ENCODE measurements at regions not wholly inside any gene's neighbourhood (a gene's known extent, or its start where the extent isn't known, plus 50 kb on each side); places are given as distances from the start of the nearest gene placed in this dataset.

DNA sequence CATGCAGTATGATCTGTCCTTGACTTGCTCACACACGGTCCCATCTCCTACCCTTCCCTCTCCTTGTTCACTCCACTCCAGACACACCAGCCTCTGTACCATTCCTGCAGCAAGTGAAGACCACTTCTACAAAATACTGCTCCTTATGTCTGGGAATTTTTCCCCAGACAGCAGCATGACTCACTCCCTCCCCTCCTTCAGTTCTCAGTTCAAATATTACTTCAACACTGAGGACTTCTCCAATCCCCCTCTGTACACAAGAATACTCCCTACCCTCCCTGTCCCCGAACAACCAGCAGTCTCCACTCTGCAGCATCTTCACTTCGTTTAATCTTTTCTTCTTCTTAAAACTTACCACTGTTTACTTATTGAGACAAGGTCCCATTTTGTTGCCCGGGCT is 474.0 kb downstream of the GPAM start:
- Histone ChIP-seq H2BK5ac (ENCODE audit: insufficient read length, low read length) (no peak overlapping the region), H3K4ac (ENCODE audit: low read depth, low read length) (no peak overlapping the region), H3K27me3 (ENCODE audit: insufficient read depth, low read length) (no peaks in the 10 kb centered on the region), H3K4me1 (ENCODE audit: insufficient read depth, low read length) (no peaks in the 10 kb centered on the region), H4K91ac (ENCODE audit: insufficient read length, low read depth, low read length) (no peak overlapping the region), H3K79me1 (ENCODE audit: insufficient read depth, low read depth, low read length, poor library complexity, severe bottlenecking) (no peaks in the 10 kb centered on the region), H2AK5ac (ENCODE audit: insufficient read length, low read length) (no peak overlapping the region), H3K23me2 (ENCODE audit: insufficient read length, low read depth, low read length, poor library complexity, severe bottlenecking) (no peaks in the 10 kb centered on the region), H3K23ac (ENCODE audit: insufficient read length, low read depth, low read length) (no peak overlapping the region), H3K14ac (ENCODE audit: insufficient read depth, low read length) (no peak overlapping the region), H3K4me2 (ENCODE audit: insufficient read depth, insufficient read length, low read length) (no peak overlapping the region), H3K9ac (ENCODE audit: extremely low read depth, insufficient read length, low read length) (no peak overlapping the region), H3K56ac (ENCODE audit: insufficient read length, low read depth, low read length) (no peak overlapping the region), H3K9me3 (ENCODE audit: control insufficient read depth, low read depth, low read length) (no peaks in the 10 kb centered on the region), H4K8ac (replicated peaks; ENCODE audit: insufficient read length, low read depth, low read length) (no peak overlapping the region), H2BK20ac (ENCODE audit: low read depth, low read length, poor library complexity, severe bottlenecking) (no peak overlapping the region), H2BK15ac (ENCODE audit: low read depth, low read length) (no peak overlapping the region), H4K5ac (ENCODE audit: insufficient read length, low read depth, low read length) (no peak overlapping the region), H2AFZ (ENCODE audit: low read length) (no peak overlapping the region), H3K27ac (ENCODE audit: insufficient read length, low read depth, low read length) (no peak overlapping the region), H2BK12ac (ENCODE audit: insufficient read length, low read depth, low read length) (no peak overlapping the region), H4K20me1 (ENCODE audit: control insufficient read depth, insufficient read depth, insufficient read length) (no peaks in the 10 kb centered on the region), H3T11ph (ENCODE audit: low read length) (no peak overlapping the region), H3K18ac (ENCODE audit: insufficient read length, low read depth, low read length) (no peak overlapping the region), H3K79me2 (ENCODE audit: insufficient read depth, low read length) (no peaks in the 10 kb centered on the region), H2BK120ac (ENCODE audit: low read depth, low read length, poor library complexity, severe bottlenecking) (no peak overlapping the region)
- Mint-ChIP-seq H3K27me3 (ENCODE audit: low read depth) (no peaks in the 10 kb centered on the region; the same call in 1 of the 2 replicates), H3K27ac (no peak overlapping the region), H3K4me1 (no peaks in the 10 kb centered on the region), H3K36me3 (ENCODE audit: insufficient read depth in 1 of 3, low read depth in 3 of 3) (no peaks in the 10 kb centered on the region; a peak in 1 of 7 replicates), H3K9me3 (peaks cover 0 to 1% of the 10 kb centered on the region in 2 experiments; a peak in 1 of 5 replicates), H3K4me3 (no peak overlapping the region)
- no peak for DNase-seq
- TF ChIP-seq, protein P1, sequence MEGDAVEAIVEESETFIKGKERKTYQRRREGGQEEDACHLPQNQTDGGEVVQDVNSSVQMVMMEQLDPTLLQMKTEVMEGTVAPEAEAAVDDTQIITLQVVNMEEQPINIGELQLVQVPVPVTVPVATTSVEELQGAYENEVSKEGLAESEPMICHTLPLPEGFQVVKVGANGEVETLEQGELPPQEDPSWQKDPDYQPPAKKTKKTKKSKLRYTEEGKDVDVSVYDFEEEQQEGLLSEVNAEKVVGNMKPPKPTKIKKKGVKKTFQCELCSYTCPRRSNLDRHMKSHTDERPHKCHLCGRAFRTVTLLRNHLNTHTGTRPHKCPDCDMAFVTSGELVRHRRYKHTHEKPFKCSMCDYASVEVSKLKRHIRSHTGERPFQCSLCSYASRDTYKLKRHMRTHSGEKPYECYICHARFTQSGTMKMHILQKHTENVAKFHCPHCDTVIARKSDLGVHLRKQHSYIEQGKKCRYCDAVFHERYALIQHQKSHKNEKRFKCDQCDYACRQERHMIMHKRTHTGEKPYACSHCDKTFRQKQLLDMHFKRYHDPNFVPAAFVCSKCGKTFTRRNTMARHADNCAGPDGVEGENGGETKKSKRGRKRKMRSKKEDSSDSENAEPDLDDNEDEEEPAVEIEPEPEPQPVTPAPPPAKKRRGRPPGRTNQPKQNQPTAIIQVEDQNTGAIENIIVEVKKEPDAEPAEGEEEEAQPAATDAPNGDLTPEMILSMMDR (conservative IDR thresholded peaks at IDR 0.05) = no peak
- WGBS (ENCODE audit: extremely low coverage, insufficient read length, low lambda C conversion rate) = no CpG with 5 or more reads among the region's 4 CpGs
